ENCODE measurements at regions not wholly inside any gene's neighbourhood (a gene's known extent, or its start where the extent isn't known, plus 50 kb on each side); places are given as distances from the start of the nearest gene placed in this dataset.

DNA sequence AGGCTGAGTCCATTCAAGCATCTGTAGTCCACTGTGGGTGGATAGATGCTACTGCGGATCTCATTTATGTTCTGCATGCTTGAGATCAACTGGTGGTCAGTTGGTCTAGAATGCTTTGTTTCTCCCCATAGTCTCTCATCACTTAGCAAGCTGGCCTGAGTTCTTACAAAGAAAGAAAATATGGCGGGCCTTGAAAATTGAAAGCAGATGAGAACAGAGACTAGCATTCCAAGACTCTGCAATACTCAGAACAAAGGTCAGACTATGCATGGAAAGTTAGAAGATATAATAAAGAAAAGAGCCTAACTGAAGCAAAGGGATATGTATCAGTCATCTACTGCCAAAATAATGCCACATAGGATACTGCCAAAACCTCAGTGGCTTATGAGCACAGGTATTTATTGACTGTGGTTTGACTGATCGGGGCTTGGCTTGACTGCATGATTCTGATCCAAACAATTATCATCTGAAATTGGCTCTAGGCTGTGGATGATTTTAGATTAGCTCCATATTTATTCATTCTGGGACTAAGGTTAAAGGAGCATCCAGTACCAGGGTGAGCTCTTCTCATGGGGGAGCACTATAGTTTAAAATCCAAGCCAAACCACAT, 258.9 kb downstream of the TAF11L14 start:
- H3K36me3 ChIP-seq (ENCODE audit: insufficient read depth): no peaks in the 10 kb centered on the region
- H3K27ac ChIP-seq (ENCODE audit: low read depth): no peak overlapping the region
- H3K4me3 ChIP-seq: no peak overlapping the region
- peaks cover 13% of the 10 kb centered on the region; the same call in 1 of the 2 replicates for H3K9me2 ChIP-seq (ENCODE audit: insufficient read depth)
- H3K9me3 Mint-ChIP-seq: no peaks in the 10 kb centered on the region; the same call in 2 of the 3 replicates
- no peak overlapping the region for H3K4me3 Mint-ChIP-seq
- no peaks in the 10 kb centered on the region for H3F3A ChIP-seq (replicated peaks; ENCODE audit: low read depth)
- no peaks in the 10 kb centered on the region for H3K4me1 ChIP-seq (ENCODE audit: insufficient read depth)
- no peak overlapping the region for H3K4me2 ChIP-seq
- no peaks in the 10 kb centered on the region for H3K27me3 Mint-ChIP-seq (ENCODE audit: insufficient read depth, low read depth, poor library complexity)
- H2AFZ ChIP-seq: no peak overlapping the region
- no peaks in the 10 kb centered on the region for H3K79me2 ChIP-seq (replicated peaks; ENCODE audit: insufficient read depth)
- no peaks in the 10 kb centered on the region for H3K36me3 Mint-ChIP-seq (ENCODE audit: low read depth)
- no peak overlapping the region for H3K27ac Mint-ChIP-seq
- H3K27me3 ChIP-seq (ENCODE audit: insufficient read depth): no peaks in the 10 kb centered on the region
- DNase-seq (ENCODE audit: low spot score): no peak
- peaks cover 3% of the 10 kb centered on the region; the same call in 2 of the 3 replicates for H3K4me1 Mint-ChIP-seq
- no peak for ATAC-seq
- H4K20me1 ChIP-seq (replicated peaks; ENCODE audit: insufficient read depth): no peaks in the 10 kb centered on the region
- TF ChIP-seq EZH2 (IDR thresholded peaks at IDR 0.05; ENCODE audit: low read depth, unreplicated experiment) (no peak), EZH2phosphoT487 (IDR thresholded peaks at IDR 0.05; ENCODE audit: unreplicated experiment) (no peak), CREB1 (CRISPR knock-in tag; IDR thresholded peaks at IDR 0.05; ENCODE audit: low read depth) (no peak), ZNF114 (CRISPR knock-in tag; IDR thresholded peaks at IDR 0.05) (no peak), STAT1 (IDR thresholded peaks at IDR 0.05; ENCODE audit: unreplicated experiment) (no peak), JUNB (IDR thresholded peaks at IDR 0.05; ENCODE audit: unreplicated experiment) (no peak), ZNF331 (CRISPR knock-in tag; IDR thresholded peaks at IDR 0.05; ENCODE audit: low read depth) (no peak), POLR2AphosphoS5 (IDR thresholded peaks at IDR 0.05; ENCODE audit: low read depth) (no peak), NANOG (IDR thresholded peaks at IDR 0.05; ENCODE audit: borderline replicate concordance) (no peak)
- TF ChIP-seq, protein P1, sequence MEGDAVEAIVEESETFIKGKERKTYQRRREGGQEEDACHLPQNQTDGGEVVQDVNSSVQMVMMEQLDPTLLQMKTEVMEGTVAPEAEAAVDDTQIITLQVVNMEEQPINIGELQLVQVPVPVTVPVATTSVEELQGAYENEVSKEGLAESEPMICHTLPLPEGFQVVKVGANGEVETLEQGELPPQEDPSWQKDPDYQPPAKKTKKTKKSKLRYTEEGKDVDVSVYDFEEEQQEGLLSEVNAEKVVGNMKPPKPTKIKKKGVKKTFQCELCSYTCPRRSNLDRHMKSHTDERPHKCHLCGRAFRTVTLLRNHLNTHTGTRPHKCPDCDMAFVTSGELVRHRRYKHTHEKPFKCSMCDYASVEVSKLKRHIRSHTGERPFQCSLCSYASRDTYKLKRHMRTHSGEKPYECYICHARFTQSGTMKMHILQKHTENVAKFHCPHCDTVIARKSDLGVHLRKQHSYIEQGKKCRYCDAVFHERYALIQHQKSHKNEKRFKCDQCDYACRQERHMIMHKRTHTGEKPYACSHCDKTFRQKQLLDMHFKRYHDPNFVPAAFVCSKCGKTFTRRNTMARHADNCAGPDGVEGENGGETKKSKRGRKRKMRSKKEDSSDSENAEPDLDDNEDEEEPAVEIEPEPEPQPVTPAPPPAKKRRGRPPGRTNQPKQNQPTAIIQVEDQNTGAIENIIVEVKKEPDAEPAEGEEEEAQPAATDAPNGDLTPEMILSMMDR (conservative IDR thresholded peaks at IDR 0.05; ENCODE audit: low read depth in 2 of 2): no peak
- TF ChIP-seq, protein P2, sequence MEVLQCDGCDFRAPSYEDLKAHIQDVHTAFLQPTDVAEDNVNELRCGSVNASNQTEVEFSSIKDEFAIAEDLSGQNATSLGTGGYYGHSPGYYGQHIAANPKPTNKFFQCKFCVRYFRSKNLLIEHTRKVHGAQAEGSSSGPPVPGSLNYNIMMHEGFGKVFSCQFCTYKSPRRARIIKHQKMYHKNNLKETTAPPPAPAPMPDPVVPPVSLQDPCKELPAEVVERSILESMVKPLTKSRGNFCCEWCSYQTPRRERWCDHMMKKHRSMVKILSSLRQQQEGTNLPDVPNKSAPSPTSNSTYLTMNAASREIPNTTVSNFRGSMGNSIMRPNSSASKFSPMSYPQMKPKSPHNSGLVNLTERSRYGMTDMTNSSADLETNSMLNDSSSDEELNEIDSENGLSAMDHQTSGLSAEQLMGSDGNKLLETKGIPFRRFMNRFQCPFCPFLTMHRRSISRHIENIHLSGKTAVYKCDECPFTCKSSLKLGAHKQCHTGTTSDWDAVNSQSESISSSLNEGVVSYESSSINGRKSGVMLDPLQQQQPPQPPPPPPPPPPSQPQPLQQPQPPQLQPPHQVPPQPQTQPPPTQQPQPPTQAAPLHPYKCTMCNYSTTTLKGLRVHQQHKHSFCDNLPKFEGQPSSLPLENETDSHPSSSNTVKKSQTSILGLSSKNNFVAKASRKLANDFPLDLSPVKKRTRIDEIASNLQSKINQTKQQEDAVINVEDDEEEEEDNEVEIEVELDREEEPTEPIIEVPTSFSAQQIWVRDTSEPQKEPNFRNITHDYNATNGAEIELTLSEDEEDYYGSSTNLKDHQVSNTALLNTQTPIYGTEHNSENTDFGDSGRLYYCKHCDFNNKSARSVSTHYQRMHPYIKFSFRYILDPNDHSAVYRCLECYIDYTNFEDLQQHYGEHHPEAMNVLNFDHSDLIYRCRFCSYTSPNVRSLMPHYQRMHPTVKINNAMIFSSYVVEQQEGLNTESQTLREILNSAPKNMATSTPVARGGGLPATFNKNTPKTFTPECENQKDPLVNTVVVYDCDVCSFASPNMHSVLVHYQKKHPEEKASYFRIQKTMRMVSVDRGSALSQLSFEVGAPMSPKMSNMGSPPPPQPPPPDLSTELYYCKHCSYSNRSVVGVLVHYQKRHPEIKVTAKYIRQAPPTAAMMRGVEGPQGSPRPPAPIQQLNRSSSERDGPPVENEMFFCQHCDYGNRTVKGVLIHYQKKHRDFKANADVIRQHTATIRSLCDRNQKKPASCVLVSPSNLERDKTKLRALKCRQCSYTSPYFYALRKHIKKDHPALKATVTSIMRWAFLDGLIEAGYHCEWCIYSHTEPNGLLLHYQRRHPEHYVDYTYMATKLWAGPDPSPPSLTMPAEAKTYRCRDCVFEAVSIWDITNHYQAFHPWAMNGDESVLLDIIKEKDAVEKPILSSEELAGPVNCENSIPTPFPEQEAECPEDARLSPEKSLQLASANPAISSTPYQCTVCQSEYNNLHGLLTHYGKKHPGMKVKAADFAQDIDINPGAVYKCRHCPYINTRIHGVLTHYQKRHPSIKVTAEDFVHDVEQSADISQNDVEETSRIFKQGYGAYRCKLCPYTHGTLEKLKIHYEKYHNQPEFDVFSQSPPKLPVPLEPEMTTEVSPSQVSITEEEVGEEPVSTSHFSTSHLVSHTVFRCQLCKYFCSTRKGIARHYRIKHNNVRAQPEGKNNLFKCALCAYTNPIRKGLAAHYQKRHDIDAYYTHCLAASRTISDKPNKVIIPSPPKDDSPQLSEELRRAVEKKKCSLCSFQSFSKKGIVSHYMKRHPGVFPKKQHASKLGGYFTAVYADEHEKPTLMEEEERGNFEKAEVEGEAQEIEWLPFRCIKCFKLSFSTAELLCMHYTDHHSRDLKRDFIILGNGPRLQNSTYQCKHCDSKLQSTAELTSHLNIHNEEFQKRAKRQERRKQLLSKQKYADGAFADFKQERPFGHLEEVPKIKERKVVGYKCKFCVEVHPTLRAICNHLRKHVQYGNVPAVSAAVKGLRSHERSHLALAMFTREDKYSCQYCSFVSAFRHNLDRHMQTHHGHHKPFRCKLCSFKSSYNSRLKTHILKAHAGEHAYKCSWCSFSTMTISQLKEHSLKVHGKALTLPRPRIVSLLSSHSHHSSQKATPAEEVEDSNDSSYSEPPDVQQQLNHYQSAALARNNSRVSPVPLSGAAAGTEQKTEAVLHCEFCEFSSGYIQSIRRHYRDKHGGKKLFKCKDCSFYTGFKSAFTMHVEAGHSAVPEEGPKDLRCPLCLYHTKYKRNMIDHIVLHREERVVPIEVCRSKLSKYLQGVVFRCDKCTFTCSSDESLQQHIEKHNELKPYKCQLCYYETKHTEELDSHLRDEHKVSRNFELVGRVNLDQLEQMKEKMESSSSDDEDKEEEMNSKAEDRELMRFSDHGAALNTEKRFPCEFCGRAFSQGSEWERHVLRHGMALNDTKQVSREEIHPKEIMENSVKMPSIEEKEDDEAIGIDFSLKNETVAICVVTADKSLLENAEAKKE (CRISPR knock-in tag; IDR thresholded peaks at IDR 0.05): no peak
- TF ChIP-seq, protein P3, sequence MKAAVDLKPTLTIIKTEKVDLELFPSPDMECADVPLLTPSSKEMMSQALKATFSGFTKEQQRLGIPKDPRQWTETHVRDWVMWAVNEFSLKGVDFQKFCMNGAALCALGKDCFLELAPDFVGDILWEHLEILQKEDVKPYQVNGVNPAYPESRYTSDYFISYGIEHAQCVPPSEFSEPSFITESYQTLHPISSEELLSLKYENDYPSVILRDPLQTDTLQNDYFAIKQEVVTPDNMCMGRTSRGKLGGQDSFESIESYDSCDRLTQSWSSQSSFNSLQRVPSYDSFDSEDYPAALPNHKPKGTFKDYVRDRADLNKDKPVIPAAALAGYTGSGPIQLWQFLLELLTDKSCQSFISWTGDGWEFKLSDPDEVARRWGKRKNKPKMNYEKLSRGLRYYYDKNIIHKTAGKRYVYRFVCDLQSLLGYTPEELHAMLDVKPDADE (IDR thresholded peaks at IDR 0.05): no peak
- TF ChIP-seq, protein P4, sequence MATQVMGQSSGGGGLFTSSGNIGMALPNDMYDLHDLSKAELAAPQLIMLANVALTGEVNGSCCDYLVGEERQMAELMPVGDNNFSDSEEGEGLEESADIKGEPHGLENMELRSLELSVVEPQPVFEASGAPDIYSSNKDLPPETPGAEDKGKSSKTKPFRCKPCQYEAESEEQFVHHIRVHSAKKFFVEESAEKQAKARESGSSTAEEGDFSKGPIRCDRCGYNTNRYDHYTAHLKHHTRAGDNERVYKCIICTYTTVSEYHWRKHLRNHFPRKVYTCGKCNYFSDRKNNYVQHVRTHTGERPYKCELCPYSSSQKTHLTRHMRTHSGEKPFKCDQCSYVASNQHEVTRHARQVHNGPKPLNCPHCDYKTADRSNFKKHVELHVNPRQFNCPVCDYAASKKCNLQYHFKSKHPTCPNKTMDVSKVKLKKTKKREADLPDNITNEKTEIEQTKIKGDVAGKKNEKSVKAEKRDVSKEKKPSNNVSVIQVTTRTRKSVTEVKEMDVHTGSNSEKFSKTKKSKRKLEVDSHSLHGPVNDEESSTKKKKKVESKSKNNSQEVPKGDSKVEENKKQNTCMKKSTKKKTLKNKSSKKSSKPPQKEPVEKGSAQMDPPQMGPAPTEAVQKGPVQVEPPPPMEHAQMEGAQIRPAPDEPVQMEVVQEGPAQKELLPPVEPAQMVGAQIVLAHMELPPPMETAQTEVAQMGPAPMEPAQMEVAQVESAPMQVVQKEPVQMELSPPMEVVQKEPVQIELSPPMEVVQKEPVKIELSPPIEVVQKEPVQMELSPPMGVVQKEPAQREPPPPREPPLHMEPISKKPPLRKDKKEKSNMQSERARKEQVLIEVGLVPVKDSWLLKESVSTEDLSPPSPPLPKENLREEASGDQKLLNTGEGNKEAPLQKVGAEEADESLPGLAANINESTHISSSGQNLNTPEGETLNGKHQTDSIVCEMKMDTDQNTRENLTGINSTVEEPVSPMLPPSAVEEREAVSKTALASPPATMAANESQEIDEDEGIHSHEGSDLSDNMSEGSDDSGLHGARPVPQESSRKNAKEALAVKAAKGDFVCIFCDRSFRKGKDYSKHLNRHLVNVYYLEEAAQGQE (IDR thresholded peaks at IDR 0.05; ENCODE audit: unreplicated experiment): no peak
